ENCODE measurements at regions not wholly inside any gene's neighbourhood (a gene's known extent, or its start where the extent isn't known, plus 50 kb on each side); places are given as distances from the start of the nearest gene placed in this dataset.

GRCh38 chr5:104344809-104345208, 782.2 kb upstream of the NUDT12 start:
- TF ChIP-seq CTCF (IDR thresholded peaks at IDR 0.05), result no peak
- TF ChIP-seq POLR2A (IDR thresholded peaks at IDR 0.05), result no peak

Data from right lobe of liver (tissue), 4 donors.